Smooth muscle cell (in vitro differentiated cells): ENCODE measurements at regions not wholly inside any gene's neighbourhood (a gene's known extent, or its start where the extent isn't known, plus 50 kb on each side); places are given as distances from the start of the nearest gene placed in this dataset.
A peak's percentile ranks its signal among the peaks of the same experiment; 100 is the strongest.
"Not testable (repeated sequence)": the region's sequence is repeated elsewhere in the genome, so short reads cannot be mapped to it uniquely, and the experiment has no call there.

Source experiments
- DNase-seq: peaks from one replicate; lab custom pipeline; 2025; ENCODE audit not compliant: unreplicated experiment; lab: John Stamatoyannopoulos, UW
- H2AFZ ChIP-seq: fragments of 200-600 bp; sonication (generic); 2 replicates; pipeline ENCODE4 v1.6.0; 2016; ENCODE audit warnings: antibody characterized with exemption, low read depth, mild to moderate bottlenecking
- H3F3A ChIP-seq: fragments of 200-600 bp; sonication (generic); 2 replicates; pipeline ENCODE4 v1.6.0; 2017; ENCODE audit warnings: antibody characterized with exemption, low read depth
- H3K27ac ChIP-seq: fragments of 200-600 bp; sonication (generic); 2 replicates; pipeline ENCODE4 v1.5.1; 2016; ENCODE audit warnings: low read depth, mild to moderate bottlenecking
- H3K27me3 ChIP-seq: fragments of 200-600 bp; sonication (generic); 2 replicates; pipeline ENCODE4 v1.6.1; 2016; ENCODE audit warnings: low read depth, mild to moderate bottlenecking
- H3K36me3 ChIP-seq: fragments of 200-600 bp; sonication (generic); 2 replicates; pipeline ENCODE4 v1.5.1; 2016; ENCODE audit warnings: low read depth
- H3K4me1 ChIP-seq: fragments of 200-600 bp; sonication (generic); 2 replicates; pipeline ENCODE4 v1.5.1; 2016; ENCODE audit warnings: low read depth
- H3K4me2 ChIP-seq: fragments of 200-600 bp; sonication (generic); 2 replicates; pipeline ENCODE4 v1.6.0; 2016; ENCODE audit warnings: mild to moderate bottlenecking
- H3K4me3 ChIP-seq: fragments of 200-600 bp; sonication (generic); 2 replicates; pipeline ENCODE4 v1.5.1; 2016; ENCODE audit warnings: mild to moderate bottlenecking
- H3K79me2 ChIP-seq: fragments of 200-600 bp; sonication (generic); 2 replicates; pipeline ENCODE4 v1.6.0; 2016; ENCODE audit warnings: low read depth, mild to moderate bottlenecking
- H3K9ac ChIP-seq: fragments of 200-600 bp; sonication (generic); 2 replicates; pipeline ENCODE4 v1.6.0; 2016; ENCODE audit warnings: low read depth
- H3K9me3 ChIP-seq: fragments of 200-600 bp; sonication (generic); replicated peaks from 2 replicates; pipeline ENCODE4 v1.5.1; 2016; ENCODE audit warnings: low read depth
- H4K20me1 ChIP-seq: fragments of 200-600 bp; sonication (generic); 2 replicates; pipeline ENCODE4 v1.6.0; 2016; ENCODE audit warnings: low read depth
- WGBS: methylation state at CpG from one replicate; pipeline ENCODE4 v1.1.7; 2016; ENCODE audit warnings: low lambda C conversion rate; 5-methylcytosine and 5-hydroxymethylcytosine counted together

DNA sequence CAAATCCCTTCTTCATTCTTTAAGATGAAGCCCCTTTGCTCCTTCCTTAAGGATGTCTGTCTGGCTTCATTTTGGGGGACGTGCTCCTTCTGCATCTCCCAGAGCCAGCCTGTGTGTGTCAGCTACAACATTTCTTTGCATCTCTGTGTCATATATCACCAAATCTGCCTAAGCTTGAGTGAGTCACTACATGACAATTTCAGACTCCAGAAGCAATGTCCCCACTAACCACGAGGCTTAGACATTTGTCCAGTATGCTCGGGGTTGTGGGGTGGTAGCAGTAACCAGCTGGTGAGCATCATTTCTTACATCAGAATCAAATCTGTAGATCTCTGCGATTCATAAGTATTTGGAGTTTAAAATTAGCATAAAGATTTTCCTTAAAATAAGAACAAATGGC is 54.1 kb upstream of the USP14 start:
- WGBS: 41% methylated on average over 4 of the region's 4 CpGs
- not testable (repeated sequence) for H3K4me1 ChIP-seq, H3K79me2 ChIP-seq, H3F3A ChIP-seq, H3K36me3 ChIP-seq, H3K9ac ChIP-seq, H3K27me3 ChIP-seq, DNase-seq, H4K20me1 ChIP-seq, H3K4me3 ChIP-seq, H2AFZ ChIP-seq, H3K9me3 ChIP-seq
- Histone ChIP-seq H3K27ac (peak overlapping the region; percentile 38), H3K4me2 (peak overlapping the region; percentile 30)

DNA sequence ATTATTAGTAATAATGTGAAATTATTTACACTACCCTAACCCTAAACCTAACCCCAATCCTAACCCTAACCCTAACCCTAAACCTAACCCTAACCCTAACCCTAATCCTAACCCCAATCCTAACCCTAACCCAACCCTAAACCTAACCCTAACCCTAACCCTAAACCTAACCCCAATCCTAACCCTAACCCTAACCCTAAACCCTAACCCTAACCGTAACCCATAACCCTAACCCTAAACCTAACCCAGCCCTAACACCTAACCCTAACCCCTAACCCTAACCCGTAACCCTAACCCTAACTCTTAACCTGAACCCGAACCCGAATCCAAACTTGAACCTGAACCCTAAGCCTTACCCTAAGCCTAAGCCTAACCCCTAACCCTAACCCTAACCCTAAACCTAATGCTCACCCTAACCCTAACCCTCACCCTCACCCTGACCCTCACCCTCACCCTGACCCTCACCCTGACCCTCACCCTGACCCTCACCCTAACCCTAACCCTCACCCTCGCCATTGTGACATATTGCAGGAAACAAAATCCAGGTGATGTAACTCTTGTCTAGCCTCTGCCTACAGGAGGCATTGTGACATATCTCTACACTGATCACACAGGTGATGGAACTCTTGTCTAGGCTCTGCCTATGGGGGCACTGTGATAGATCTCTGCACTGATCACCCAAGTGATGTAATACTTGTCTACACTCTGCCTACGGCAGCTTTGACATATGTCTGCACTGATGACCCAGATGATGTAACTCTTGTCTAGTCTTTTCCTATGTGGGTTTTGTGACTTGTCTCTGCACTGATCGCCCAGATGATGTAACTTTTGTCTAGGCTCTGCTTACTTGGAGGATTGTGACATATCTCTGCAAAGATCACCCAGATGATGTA is 53.0 kb upstream of the USP14 start:
- H3K27ac ChIP-seq, H2AFZ ChIP-seq, H3F3A ChIP-seq, H3K36me3 ChIP-seq, H3K4me3 ChIP-seq, DNase-seq, H3K27me3 ChIP-seq, H3K4me1 ChIP-seq, H4K20me1 ChIP-seq, H3K9me3 ChIP-seq, H3K4me2 ChIP-seq, H3K9ac ChIP-seq, H3K79me2 ChIP-seq: not testable (repeated sequence)
- whole genome bisulfite sequencing: 83% methylated on average over 7 of the region's 7 CpGs

DNA sequence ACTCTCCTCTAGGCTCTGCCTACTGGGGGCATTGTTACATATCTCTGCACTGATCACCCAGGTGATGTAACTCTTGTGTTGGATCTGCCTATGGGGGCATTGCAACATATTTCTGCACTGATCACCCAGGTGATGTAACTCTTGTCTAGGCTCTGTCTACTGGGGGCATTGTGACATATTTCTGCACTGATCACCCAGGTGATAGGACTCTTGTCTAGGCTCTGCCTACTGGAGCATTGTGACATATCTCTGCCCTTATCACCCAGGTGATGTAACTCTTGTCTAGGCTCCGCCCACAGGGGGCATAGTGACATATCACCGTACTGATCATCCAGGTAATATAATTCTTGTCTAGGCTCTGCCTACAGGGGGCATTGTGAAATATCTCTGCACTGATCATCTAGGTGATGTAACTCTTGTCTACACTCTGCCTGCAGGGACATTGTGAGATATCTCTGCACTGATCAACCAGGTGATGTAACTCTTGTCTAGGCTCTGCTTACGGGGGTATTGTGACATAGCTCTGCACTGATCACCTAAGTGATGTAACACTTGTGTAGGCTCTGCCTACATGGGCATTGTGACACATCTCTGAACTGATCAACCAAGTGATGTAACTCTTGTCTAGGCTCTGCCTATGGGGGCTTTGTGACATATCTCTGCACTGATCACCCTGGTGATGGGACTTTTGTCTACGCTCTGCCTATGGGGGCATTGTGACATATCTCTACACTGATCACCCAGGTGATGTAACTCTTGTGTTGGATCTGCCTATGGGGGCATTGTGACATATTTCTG is 52.1 kb upstream of the USP14 start:
- 64% methylated on average over 4 of the region's 4 CpGs for WGBS
- H3K9ac ChIP-seq: not testable (repeated sequence)

DNA sequence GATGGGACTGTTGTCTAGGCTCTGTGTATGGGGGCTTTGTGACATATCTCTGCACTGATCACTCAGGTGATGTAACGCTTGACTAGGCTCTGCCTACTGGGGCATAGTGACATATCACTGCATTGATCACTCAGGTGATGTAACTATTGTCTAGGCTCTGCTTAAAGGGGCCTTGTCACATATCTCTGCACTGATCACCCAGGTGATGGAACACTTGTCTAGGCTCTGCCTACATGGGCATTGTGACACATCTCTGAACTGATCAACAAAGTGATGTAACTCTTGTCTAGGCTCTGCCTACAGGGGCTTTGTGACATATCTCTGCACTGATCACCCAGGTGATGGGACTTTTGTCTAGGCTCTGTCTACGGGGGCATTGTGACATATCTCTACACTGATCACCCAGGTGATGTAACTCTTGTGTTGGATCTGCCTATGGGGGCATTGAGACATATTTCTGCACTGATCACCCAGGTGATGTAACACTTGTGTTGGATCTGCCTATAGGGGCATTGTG is 51.4 kb upstream of the USP14 start:
- H3K9ac ChIP-seq, H3K79me2 ChIP-seq, H3K27ac ChIP-seq, H3K27me3 ChIP-seq, H2AFZ ChIP-seq, DNase-seq, H3K9me3 ChIP-seq, H3K4me3 ChIP-seq, H3K4me2 ChIP-seq, H3K36me3 ChIP-seq, H4K20me1 ChIP-seq, H3F3A ChIP-seq, H3K4me1 ChIP-seq: not testable (repeated sequence)
- WGBS: 57% methylated on average over 2 of the region's 2 CpGs

More for the DNA sequence above, 52.1 kb upstream of the USP14 start:
- H3K4me1 ChIP-seq, H3K79me2 ChIP-seq, H2AFZ ChIP-seq, H3K27me3 ChIP-seq, H4K20me1 ChIP-seq, DNase-seq, H3F3A ChIP-seq, H3K9me3 ChIP-seq, H3K4me3 ChIP-seq, H3K27ac ChIP-seq, H3K36me3 ChIP-seq, H3K4me2 ChIP-seq: not testable (repeated sequence)

DNA sequence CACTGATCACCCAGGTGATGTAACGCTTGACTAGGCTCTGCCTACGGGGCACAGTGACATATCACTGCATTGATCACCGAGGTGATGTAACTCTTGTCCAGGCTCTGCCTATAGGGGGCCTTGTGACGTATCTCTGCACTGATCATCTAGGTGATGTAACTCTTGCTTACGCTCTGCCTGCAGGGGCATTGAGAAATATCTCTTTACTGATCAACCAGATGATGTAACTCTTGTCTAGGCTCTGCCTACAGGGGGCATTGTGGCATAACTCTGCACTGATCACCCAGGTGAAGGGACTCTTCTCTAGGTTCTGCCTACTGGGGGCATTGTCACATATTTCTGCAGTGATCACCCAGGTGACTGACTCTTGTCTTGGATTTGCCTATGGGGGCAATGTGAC is 50.9 kb upstream of the USP14 start:
- WGBS: 71% methylated on average over 5 of the region's 5 CpGs
- H3K9me3 ChIP-seq, H3K36me3 ChIP-seq, H2AFZ ChIP-seq, H3F3A ChIP-seq, H3K4me2 ChIP-seq, H3K9ac ChIP-seq, H3K27ac ChIP-seq, H3K4me3 ChIP-seq, H3K79me2 ChIP-seq, H3K27me3 ChIP-seq, DNase-seq, H4K20me1 ChIP-seq, H3K4me1 ChIP-seq: not testable (repeated sequence)

DNA sequence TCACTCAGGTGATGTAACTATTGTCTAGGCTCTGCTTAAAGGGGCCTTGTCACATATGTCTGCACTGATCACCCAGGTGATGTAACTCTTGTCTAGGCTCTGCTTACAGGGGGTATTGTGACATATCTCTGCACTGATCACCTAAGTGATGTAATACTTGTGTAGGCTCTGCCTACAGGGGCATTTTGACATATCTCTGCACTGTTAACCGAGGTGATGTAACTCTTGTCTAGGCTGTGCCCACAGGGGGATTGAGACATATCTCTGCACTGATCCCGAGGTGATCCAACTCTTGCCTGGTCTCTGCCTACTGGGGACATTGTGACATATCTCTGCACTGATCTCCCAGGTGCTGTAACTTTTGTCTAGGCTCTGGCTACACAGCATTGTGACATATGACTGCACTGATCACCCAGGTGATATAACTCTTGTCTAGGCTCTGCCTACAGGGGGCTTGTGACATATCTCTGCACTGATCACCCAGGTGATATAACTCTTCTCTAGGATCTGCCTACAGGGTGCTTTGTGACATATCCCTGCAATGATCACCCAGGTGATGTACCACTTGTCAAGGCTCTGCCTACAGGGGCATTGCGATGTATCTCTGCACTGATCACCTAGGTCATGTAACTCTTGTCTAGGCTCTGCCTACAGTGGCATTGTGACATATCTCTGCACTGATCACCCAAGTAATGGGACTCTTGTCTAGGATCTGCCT is 50.3 kb upstream of the USP14 start:
- H3K27ac ChIP-seq, H3K4me1 ChIP-seq, H3K4me3 ChIP-seq, H2AFZ ChIP-seq, H3F3A ChIP-seq, H3K79me2 ChIP-seq, H3K36me3 ChIP-seq, H3K4me2 ChIP-seq, H3K9me3 ChIP-seq, DNase-seq, H3K9ac ChIP-seq, H3K27me3 ChIP-seq, H4K20me1 ChIP-seq: not testable (repeated sequence)
- 60% methylated on average over 3 of the region's 3 CpGs for WGBS
